Liver (tissue), 3 donors: ENCODE measurements at regions not wholly inside any gene's neighbourhood (a gene's known extent, or its start where the extent isn't known, plus 50 kb on each side); places are given as distances from the start of the nearest gene placed in this dataset.

Experiments used
- GABPA ChIP-seq, 2 donors: IDR thresholded peaks in 1 of 2; conservative IDR thresholded peaks in 1 of 2; 2 replicates each; pipeline ENCODE4 v1.6.1; 2016; ENCODE audit warnings: antibody characterized with exemption in 2 of 2, mild to moderate bottlenecking in 1 of 2, moderate library complexity in 1 of 2
- RXRA ChIP-seq, 2 donors: IDR thresholded peaks; 2 replicates each; pipeline ENCODE4 v1.6.1; 2017 to 2018; ENCODE audit warnings: antibody characterized with exemption in 2 of 2, mild to moderate bottlenecking in 1 of 2
- TAF1 ChIP-seq: conservative IDR thresholded peaks from 2 replicates; pipeline ENCODE4 v1.6.1; 2016; ENCODE audit warnings: antibody characterized with exemption, mild to moderate bottlenecking
- YY1 ChIP-seq: IDR thresholded peaks from 2 replicates; pipeline ENCODE4 v1.6.1; 2016; ENCODE audit warnings: antibody characterized with exemption, mild to moderate bottlenecking
- TF ChIP-seq, protein P1 (sequence below): fragments of 150-350 bp; IDR thresholded peaks from 2 replicates; pipeline ENCODE4 v1.5.1; 2017; ENCODE audit warnings: improper control_type of control experiment, low read depth, low read length; ENCODE audit not compliant: missing input control
- TF ChIP-seq, protein P2 (sequence below): IDR thresholded peaks from 2 replicates; pipeline ENCODE4 v1.6.1; 2016; ENCODE audit warnings: antibody characterized with exemption
- TF ChIP-seq, protein P3 (sequence below): IDR thresholded peaks from 2 replicates; pipeline ENCODE4 v1.6.1; 2016; ENCODE audit warnings: antibody characterized with exemption, mild to moderate bottlenecking
- donor health status: healthy.
- donor health status: healthy.

DNA sequence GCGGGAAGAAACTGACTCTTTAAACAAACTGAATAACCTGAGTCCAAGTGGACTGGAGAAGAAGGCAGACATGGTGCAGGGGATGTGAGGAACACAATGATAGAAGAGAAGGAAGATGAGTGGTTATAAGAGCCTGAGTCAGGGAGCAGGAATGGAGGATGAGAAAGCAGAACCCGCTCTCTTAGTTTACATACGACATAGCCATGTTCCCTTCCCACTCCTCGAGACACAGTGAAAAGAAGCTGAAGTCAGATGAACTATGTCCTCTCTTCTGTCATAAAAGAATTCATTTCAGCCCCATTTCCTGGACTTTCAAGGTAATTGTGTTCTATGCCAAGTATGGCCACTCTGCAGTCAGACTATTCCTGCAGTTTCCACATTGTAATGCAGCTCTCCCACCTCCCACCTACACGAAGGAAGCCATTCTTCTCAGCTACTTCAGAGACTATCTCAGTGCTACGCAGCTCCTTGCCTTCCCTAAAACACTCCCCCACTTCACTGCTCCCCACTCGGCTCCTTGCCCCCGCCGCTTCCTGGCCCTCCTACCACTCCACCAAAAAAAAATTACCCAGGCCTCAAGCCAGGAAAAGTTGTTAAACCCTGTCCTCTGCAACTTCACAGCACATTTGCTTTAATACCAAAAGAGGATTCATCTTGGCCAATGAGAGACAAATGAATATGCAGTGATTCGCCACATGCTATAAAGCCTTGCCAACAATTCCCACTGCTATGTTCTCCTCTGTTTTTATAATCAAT lies 323.4 kb upstream of the EPHA4 start:
- TF ChIP-seq, protein P1, sequence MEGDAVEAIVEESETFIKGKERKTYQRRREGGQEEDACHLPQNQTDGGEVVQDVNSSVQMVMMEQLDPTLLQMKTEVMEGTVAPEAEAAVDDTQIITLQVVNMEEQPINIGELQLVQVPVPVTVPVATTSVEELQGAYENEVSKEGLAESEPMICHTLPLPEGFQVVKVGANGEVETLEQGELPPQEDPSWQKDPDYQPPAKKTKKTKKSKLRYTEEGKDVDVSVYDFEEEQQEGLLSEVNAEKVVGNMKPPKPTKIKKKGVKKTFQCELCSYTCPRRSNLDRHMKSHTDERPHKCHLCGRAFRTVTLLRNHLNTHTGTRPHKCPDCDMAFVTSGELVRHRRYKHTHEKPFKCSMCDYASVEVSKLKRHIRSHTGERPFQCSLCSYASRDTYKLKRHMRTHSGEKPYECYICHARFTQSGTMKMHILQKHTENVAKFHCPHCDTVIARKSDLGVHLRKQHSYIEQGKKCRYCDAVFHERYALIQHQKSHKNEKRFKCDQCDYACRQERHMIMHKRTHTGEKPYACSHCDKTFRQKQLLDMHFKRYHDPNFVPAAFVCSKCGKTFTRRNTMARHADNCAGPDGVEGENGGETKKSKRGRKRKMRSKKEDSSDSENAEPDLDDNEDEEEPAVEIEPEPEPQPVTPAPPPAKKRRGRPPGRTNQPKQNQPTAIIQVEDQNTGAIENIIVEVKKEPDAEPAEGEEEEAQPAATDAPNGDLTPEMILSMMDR = no peak
- TF ChIP-seq TAF1 (no peak), RXRA (IDR thresholded peaks at IDR 0.05) (no peak), YY1 (no peak), GABPA (IDR thresholded peaks at IDR 0.05 in 1 of 2, conservative IDR thresholded peaks at IDR 0.05 in 1 of 2) (no peak)
- TF ChIP-seq, protein P2, sequence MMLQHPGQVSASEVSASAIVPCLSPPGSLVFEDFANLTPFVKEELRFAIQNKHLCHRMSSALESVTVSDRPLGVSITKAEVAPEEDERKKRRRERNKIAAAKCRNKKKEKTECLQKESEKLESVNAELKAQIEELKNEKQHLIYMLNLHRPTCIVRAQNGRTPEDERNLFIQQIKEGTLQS = no peak
- TF ChIP-seq, protein P3, sequence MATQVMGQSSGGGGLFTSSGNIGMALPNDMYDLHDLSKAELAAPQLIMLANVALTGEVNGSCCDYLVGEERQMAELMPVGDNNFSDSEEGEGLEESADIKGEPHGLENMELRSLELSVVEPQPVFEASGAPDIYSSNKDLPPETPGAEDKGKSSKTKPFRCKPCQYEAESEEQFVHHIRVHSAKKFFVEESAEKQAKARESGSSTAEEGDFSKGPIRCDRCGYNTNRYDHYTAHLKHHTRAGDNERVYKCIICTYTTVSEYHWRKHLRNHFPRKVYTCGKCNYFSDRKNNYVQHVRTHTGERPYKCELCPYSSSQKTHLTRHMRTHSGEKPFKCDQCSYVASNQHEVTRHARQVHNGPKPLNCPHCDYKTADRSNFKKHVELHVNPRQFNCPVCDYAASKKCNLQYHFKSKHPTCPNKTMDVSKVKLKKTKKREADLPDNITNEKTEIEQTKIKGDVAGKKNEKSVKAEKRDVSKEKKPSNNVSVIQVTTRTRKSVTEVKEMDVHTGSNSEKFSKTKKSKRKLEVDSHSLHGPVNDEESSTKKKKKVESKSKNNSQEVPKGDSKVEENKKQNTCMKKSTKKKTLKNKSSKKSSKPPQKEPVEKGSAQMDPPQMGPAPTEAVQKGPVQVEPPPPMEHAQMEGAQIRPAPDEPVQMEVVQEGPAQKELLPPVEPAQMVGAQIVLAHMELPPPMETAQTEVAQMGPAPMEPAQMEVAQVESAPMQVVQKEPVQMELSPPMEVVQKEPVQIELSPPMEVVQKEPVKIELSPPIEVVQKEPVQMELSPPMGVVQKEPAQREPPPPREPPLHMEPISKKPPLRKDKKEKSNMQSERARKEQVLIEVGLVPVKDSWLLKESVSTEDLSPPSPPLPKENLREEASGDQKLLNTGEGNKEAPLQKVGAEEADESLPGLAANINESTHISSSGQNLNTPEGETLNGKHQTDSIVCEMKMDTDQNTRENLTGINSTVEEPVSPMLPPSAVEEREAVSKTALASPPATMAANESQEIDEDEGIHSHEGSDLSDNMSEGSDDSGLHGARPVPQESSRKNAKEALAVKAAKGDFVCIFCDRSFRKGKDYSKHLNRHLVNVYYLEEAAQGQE = no peak
